Liver (tissue), 7 donors: ENCODE measurements at regions not wholly inside any gene's neighbourhood (a gene's known extent, or its start where the extent isn't known, plus 50 kb on each side); places are given as distances from the start of the nearest gene placed in this dataset.

ENCODE experiments used
- DNase-seq: peaks from one replicate; pipeline ENCODE4 v3.0.0-alpha.2; 2017; ENCODE audit warnings: low spot score
- H3K27ac ChIP-seq, 2 donors: one replicate each; pipeline ENCODE4 v1.7.0; 2013; ENCODE audit warnings: inconsistent platforms in 2 of 2, low read length in 2 of 2, control low read depth in 1 of 2, low read depth in 1 of 2, mild to moderate bottlenecking in 1 of 2
- H3K27me3 ChIP-seq, 4 donors: one replicate each; pipeline versions ENCODE4 v1.6.1 to v1.7.0; 2013; ENCODE audit warnings: low read length in 3 of 4, inconsistent platforms in 1 of 4, mild to moderate bottlenecking in 1 of 4, moderate library complexity in 1 of 4; ENCODE audit not compliant: control insufficient read depth in 4 of 4, insufficient read depth in 4 of 4
- H3K36me3 ChIP-seq, 4 donors: one replicate each; pipeline versions ENCODE4 v1.6.1 to v1.7.0; 2013; ENCODE audit warnings: low read length in 3 of 4, mild to moderate bottlenecking in 3 of 4, low read depth in 1 of 4, moderate library complexity in 1 of 4; ENCODE audit not compliant: control insufficient read depth in 4 of 4, insufficient read depth in 3 of 4
- H3K4me1 ChIP-seq, 4 donors: one replicate each; pipeline versions ENCODE4 v1.6.1 to v1.7.0; 2013; ENCODE audit warnings: low read length in 3 of 4, mild to moderate bottlenecking in 3 of 4, moderate library complexity in 1 of 4; ENCODE audit not compliant: control insufficient read depth in 4 of 4, insufficient read depth in 4 of 4
- H3K4me3 ChIP-seq, 3 donors: one replicate each; pipeline versions ENCODE4 v1.6.1 to v1.7.0; 2013; ENCODE audit warnings: low read length in 3 of 3, control low read depth in 1 of 3, low read depth in 1 of 3, mild to moderate bottlenecking in 1 of 3
- H3K9ac ChIP-seq, 2 donors: one replicate each; pipeline ENCODE4 v1.7.0; 2013; ENCODE audit warnings: low read length in 2 of 2, mild to moderate bottlenecking in 2 of 2, moderate library complexity in 2 of 2, control low read depth in 1 of 2, low read depth in 1 of 2
- H3K9me3 ChIP-seq, 4 donors: one replicate each; pipeline versions ENCODE4 v1.6.1 to v1.7.0; 2013; ENCODE audit warnings: low read length in 3 of 4; ENCODE audit not compliant: control insufficient read depth in 4 of 4
- EGR1 ChIP-seq, 2 donors: IDR thresholded peaks; 2 replicates each; pipeline ENCODE4 v1.6.1; 2016 to 2018; ENCODE audit warnings: antibody characterized with exemption in 2 of 2, low read depth in 2 of 2
- FOXA1 ChIP-seq: IDR thresholded peaks from 2 replicates; pipeline ENCODE4 v1.6.1; 2016; ENCODE audit warnings: antibody characterized with exemption
- FOXA2 ChIP-seq: IDR thresholded peaks from 2 replicates; pipeline ENCODE4 v1.6.1; 2016; ENCODE audit warnings: antibody characterized with exemption
- GABPA ChIP-seq, 2 donors: IDR thresholded peaks in 1 of 2; conservative IDR thresholded peaks in 1 of 2; 2 replicates each; pipeline ENCODE4 v1.6.1; 2016; ENCODE audit warnings: antibody characterized with exemption in 2 of 2, mild to moderate bottlenecking in 1 of 2, moderate library complexity in 1 of 2
- HNF4A ChIP-seq, 2 donors: conservative IDR thresholded peaks; 2 replicates each; pipeline ENCODE4 v1.6.1; 2016; ENCODE audit warnings: antibody characterized with exemption in 2 of 2, mild to moderate bottlenecking in 2 of 2
- HNF4G ChIP-seq: IDR thresholded peaks from 2 replicates; pipeline ENCODE4 v1.6.1; 2016; ENCODE audit warnings: antibody characterized with exemption
- JUND ChIP-seq, 2 donors: IDR thresholded peaks; 2 replicates each; pipeline ENCODE4 v1.6.1; 2016; ENCODE audit warnings: antibody characterized with exemption in 2 of 2
- NR2F2 ChIP-seq: IDR thresholded peaks from 2 replicates; pipeline ENCODE4 v1.6.1; 2016; ENCODE audit warnings: antibody characterized with exemption
- RAD21 ChIP-seq, 2 donors: IDR thresholded peaks; 2 replicates each; pipeline ENCODE4 v1.6.1; 2016; ENCODE audit warnings: antibody characterized with exemption in 2 of 2, mild to moderate bottlenecking in 2 of 2
- RXRA ChIP-seq, 2 donors: IDR thresholded peaks; 2 replicates each; pipeline ENCODE4 v1.6.1; 2017 to 2018; ENCODE audit warnings: antibody characterized with exemption in 2 of 2, mild to moderate bottlenecking in 1 of 2
- SP1 ChIP-seq: IDR thresholded peaks from 2 replicates; pipeline ENCODE4 v1.6.1; 2018; ENCODE audit warnings: antibody characterized with exemption, mild to moderate bottlenecking
- TAF1 ChIP-seq: conservative IDR thresholded peaks from 2 replicates; pipeline ENCODE4 v1.6.1; 2016; ENCODE audit warnings: antibody characterized with exemption, mild to moderate bottlenecking
- YY1 ChIP-seq: IDR thresholded peaks from 2 replicates; pipeline ENCODE4 v1.6.1; 2016; ENCODE audit warnings: antibody characterized with exemption, mild to moderate bottlenecking
- TF ChIP-seq, protein P1 (sequence below): IDR thresholded peaks from 2 replicates; pipeline ENCODE4 v1.6.1; 2016; ENCODE audit warnings: antibody characterized with exemption, mild to moderate bottlenecking
- TF ChIP-seq, protein P2 (sequence below): IDR thresholded peaks from 2 replicates; pipeline ENCODE4 v1.6.1; 2016; ENCODE audit warnings: antibody characterized with exemption
- TF ChIP-seq, protein P3 (sequence below): fragments of 150-350 bp; IDR thresholded peaks from 2 replicates; pipeline ENCODE4 v1.5.1; 2017; ENCODE audit warnings: improper control_type of control experiment, low read depth, low read length; ENCODE audit not compliant: missing input control
- TF ChIP-seq, protein P4 (sequence below): IDR thresholded peaks from 2 replicates; pipeline ENCODE4 v1.6.1; 2016; ENCODE audit warnings: antibody characterized with exemption
- TF ChIP-seq, protein P5 (sequence below): IDR thresholded peaks from 2 replicates; pipeline ENCODE4 v1.6.1; 2016; ENCODE audit warnings: antibody characterized with exemption
- donor health status: healthy.
- donor health status: healthy.
- donor health status: healthy.
- donor health status: healthy.

DNA sequence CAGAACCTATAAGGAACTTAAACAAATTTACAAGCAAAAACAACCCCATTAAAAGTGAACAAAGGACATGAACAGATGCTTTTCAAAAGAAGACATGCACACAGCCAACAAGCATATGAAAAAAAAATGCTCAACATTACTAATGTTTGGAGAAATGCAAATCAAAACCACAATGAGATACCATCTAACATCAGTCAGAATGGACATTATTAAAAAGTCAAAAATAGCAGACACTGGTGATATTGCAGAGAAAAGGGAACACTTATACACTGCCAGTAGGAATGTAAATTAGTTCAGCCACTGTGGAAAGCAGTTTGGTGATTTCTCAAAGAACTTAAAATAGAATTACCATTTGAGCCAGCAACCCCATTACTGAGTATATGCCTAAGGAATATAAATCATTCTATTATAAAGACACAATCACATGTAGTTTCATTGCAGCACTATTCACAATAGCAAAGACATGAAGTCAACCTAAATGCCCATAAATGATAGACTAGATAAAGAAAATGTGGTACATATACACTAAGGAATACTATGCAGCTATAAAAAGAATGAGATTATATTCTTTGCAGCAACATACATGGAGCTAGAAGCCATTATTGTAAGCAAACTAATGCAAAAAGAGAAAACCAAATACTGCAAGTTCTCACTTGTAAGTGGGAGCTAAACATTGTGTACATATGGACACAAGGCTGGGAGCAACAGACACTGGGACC is 1509.4 kb downstream of the TECRL start:
- H3K4me3 ChIP-seq: no peak overlapping the region
- H3K36me3 ChIP-seq: no peaks in the 10 kb centered on the region
- H3K4me1 ChIP-seq: no peaks in the 10 kb centered on the region
- no peak for TF ChIP-seq SP1
- TF ChIP-seq, protein P1, sequence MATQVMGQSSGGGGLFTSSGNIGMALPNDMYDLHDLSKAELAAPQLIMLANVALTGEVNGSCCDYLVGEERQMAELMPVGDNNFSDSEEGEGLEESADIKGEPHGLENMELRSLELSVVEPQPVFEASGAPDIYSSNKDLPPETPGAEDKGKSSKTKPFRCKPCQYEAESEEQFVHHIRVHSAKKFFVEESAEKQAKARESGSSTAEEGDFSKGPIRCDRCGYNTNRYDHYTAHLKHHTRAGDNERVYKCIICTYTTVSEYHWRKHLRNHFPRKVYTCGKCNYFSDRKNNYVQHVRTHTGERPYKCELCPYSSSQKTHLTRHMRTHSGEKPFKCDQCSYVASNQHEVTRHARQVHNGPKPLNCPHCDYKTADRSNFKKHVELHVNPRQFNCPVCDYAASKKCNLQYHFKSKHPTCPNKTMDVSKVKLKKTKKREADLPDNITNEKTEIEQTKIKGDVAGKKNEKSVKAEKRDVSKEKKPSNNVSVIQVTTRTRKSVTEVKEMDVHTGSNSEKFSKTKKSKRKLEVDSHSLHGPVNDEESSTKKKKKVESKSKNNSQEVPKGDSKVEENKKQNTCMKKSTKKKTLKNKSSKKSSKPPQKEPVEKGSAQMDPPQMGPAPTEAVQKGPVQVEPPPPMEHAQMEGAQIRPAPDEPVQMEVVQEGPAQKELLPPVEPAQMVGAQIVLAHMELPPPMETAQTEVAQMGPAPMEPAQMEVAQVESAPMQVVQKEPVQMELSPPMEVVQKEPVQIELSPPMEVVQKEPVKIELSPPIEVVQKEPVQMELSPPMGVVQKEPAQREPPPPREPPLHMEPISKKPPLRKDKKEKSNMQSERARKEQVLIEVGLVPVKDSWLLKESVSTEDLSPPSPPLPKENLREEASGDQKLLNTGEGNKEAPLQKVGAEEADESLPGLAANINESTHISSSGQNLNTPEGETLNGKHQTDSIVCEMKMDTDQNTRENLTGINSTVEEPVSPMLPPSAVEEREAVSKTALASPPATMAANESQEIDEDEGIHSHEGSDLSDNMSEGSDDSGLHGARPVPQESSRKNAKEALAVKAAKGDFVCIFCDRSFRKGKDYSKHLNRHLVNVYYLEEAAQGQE: no peak
- no peak for TF ChIP-seq NR2F2
- TF ChIP-seq, protein P2, sequence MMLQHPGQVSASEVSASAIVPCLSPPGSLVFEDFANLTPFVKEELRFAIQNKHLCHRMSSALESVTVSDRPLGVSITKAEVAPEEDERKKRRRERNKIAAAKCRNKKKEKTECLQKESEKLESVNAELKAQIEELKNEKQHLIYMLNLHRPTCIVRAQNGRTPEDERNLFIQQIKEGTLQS: no peak
- TF ChIP-seq TAF1: no peak
- TF ChIP-seq JUND (IDR thresholded peaks at IDR 0.05): no peak
- TF ChIP-seq, protein P3, sequence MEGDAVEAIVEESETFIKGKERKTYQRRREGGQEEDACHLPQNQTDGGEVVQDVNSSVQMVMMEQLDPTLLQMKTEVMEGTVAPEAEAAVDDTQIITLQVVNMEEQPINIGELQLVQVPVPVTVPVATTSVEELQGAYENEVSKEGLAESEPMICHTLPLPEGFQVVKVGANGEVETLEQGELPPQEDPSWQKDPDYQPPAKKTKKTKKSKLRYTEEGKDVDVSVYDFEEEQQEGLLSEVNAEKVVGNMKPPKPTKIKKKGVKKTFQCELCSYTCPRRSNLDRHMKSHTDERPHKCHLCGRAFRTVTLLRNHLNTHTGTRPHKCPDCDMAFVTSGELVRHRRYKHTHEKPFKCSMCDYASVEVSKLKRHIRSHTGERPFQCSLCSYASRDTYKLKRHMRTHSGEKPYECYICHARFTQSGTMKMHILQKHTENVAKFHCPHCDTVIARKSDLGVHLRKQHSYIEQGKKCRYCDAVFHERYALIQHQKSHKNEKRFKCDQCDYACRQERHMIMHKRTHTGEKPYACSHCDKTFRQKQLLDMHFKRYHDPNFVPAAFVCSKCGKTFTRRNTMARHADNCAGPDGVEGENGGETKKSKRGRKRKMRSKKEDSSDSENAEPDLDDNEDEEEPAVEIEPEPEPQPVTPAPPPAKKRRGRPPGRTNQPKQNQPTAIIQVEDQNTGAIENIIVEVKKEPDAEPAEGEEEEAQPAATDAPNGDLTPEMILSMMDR: no peak
- no peak for TF ChIP-seq HNF4G
- no peak for TF ChIP-seq YY1
- no peak for TF ChIP-seq RAD21 (IDR thresholded peaks at IDR 0.05)
- TF ChIP-seq RXRA (IDR thresholded peaks at IDR 0.05): no peak
- TF ChIP-seq HNF4A (conservative IDR thresholded peaks at IDR 0.05): no peak
- no peak for TF ChIP-seq GABPA (IDR thresholded peaks at IDR 0.05 in 1 of 2, conservative IDR thresholded peaks at IDR 0.05 in 1 of 2)
- TF ChIP-seq, protein P4, sequence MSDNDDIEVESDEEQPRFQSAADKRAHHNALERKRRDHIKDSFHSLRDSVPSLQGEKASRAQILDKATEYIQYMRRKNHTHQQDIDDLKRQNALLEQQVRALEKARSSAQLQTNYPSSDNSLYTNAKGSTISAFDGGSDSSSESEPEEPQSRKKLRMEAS: no peak
- TF ChIP-seq, protein P5, sequence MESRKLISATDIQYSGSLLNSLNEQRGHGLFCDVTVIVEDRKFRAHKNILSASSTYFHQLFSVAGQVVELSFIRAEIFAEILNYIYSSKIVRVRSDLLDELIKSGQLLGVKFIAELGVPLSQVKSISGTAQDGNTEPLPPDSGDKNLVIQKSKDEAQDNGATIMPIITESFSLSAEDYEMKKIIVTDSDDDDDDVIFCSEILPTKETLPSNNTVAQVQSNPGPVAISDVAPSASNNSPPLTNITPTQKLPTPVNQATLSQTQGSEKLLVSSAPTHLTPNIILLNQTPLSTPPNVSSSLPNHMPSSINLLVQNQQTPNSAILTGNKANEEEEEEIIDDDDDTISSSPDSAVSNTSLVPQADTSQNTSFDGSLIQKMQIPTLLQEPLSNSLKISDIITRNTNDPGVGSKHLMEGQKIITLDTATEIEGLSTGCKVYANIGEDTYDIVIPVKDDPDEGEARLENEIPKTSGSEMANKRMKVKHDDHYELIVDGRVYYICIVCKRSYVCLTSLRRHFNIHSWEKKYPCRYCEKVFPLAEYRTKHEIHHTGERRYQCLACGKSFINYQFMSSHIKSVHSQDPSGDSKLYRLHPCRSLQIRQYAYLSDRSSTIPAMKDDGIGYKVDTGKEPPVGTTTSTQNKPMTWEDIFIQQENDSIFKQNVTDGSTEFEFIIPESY: no peak
- no peak for TF ChIP-seq FOXA1
- no peak for TF ChIP-seq FOXA2
- no peak for TF ChIP-seq EGR1 (IDR thresholded peaks at IDR 0.05; ENCODE audit: low read depth in 2 of 2)
- no peak overlapping the region for H3K27ac ChIP-seq
- no peak overlapping the region for H3K9ac ChIP-seq
- H3K9me3 ChIP-seq: peaks cover 0 to 11% (median 3%) of the 10 kb centered on the region in 4 donors
- DNase-seq: no peak
- H3K27me3 ChIP-seq: no peaks in the 10 kb centered on the region
